Colonic mucosa (tissue), 4 donors: ENCODE measurements at regions not wholly inside any gene's neighbourhood (a gene's known extent, or its start where the extent isn't known, plus 50 kb on each side); places are given as distances from the start of the nearest gene placed in this dataset.
"Not testable (repeated sequence)": the region's sequence is repeated elsewhere in the genome, so short reads cannot be mapped to it uniquely, and the experiment has no call there.

Source experiments
- DNase-seq: peaks from one replicate; pipeline ENCODE4 v3.0.0-alpha.2; 2020
- H3K27ac ChIP-seq: fragments of 200-600 bp; one replicate; pipeline ENCODE4 v1.8.0; 2021
- H3K27me3 ChIP-seq: fragments of 200-600 bp; one replicate; pipeline ENCODE4 v1.8.0; 2021
- H3K36me3 ChIP-seq: fragments of 200-600 bp; one replicate; pipeline ENCODE4 v1.8.0; 2021
- H3K4me1 ChIP-seq: fragments of 200-600 bp; one replicate; pipeline ENCODE4 v1.8.0; 2021; ENCODE audit warnings: mild to moderate bottlenecking
- H3K4me3 ChIP-seq: fragments of 200-600 bp; one replicate; pipeline ENCODE4 v1.8.0; 2021
- H3K9ac ChIP-seq, 2 donors: one replicate each; pipeline ENCODE4 v1.7.0; 2013; ENCODE audit warnings: control low read depth in 2 of 2, low read depth in 2 of 2, low read length in 2 of 2
- H3K9me3 ChIP-seq: fragments of 200-600 bp; one replicate; pipeline ENCODE4 v1.8.0; 2021
- intact Hi-C: fragments of 100-400 bp; cut with DNase I; formaldehyde crosslinking; loops from one replicate; pipeline ENCODE4 v1.14.1; 2022
- TF ChIP-seq, protein P1 (sequence below): fragments of 200-600 bp; IDR thresholded peaks from one replicate; pipeline ENCODE4 v1.8.0; 2022; ENCODE audit warnings: antibody characterized with exemption, mild to moderate bottlenecking
- donor health status: healthy.
- donor health status: DM: no; HTN: no; CAD: no.
- donor health status: DM: no; HTN: no; CAD: no.

DNA sequence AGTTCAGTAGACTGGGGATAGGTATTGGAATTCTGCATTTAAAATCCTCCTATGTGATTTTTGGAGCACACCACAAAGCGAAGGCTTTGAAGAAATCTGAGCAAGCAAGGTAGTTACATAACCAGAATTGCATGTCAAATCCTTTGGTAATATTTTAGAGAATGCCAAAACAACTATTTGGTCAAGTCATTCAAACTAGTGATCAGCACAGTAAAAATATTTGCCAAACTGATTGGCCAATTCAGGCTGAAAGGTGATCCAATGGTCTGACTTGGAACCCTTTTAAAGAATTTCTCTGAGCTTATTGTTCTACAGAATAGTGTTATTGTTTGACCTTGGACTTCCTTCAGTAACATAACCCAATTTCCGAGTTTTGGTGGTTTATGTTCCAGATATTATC is 214.2 kb upstream of the ETAA1 start:
- intact Hi-C loops, result no loop called here
- H3K9me3 ChIP-seq, result no peaks in the 10 kb centered on the region
- H3K27me3 ChIP-seq, result no peaks in the 10 kb centered on the region
- no peaks in the 10 kb centered on the region for H3K36me3 ChIP-seq
- TF ChIP-seq, protein P1, sequence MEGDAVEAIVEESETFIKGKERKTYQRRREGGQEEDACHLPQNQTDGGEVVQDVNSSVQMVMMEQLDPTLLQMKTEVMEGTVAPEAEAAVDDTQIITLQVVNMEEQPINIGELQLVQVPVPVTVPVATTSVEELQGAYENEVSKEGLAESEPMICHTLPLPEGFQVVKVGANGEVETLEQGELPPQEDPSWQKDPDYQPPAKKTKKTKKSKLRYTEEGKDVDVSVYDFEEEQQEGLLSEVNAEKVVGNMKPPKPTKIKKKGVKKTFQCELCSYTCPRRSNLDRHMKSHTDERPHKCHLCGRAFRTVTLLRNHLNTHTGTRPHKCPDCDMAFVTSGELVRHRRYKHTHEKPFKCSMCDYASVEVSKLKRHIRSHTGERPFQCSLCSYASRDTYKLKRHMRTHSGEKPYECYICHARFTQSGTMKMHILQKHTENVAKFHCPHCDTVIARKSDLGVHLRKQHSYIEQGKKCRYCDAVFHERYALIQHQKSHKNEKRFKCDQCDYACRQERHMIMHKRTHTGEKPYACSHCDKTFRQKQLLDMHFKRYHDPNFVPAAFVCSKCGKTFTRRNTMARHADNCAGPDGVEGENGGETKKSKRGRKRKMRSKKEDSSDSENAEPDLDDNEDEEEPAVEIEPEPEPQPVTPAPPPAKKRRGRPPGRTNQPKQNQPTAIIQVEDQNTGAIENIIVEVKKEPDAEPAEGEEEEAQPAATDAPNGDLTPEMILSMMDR, result no peak
- no peak overlapping the region for H3K9ac ChIP-seq
- DNase-seq, result no peak
- H3K4me3 ChIP-seq, result no peak overlapping the region
- no peak overlapping the region for H3K27ac ChIP-seq
- H3K4me1 ChIP-seq, result no peaks in the 10 kb centered on the region

DNA sequence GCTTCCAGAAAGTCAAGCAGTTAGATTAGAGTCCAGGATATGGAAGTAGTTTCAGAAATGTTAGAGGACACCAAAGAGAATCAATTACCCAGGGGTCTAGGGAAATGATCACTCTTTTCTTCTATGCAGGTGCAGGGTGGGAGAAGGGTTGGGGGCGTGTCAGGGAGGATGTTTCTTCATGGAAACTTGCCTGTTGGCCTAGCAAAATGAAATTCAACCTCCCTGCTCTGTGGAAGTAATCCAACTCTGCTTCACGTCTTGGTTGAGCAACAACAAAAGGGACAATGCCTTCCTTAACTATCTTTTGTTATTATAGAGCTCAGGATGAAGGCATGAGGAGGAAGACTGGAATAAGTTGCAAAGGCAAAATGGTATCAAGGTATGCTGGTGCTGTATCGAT is 210.8 kb upstream of the ETAA1 start:
- H3K27me3 ChIP-seq, result no peaks in the 10 kb centered on the region
- H3K36me3 ChIP-seq, result no peaks in the 10 kb centered on the region
- H3K27ac ChIP-seq, result no peak overlapping the region
- intact Hi-C loops, result no loop called here
- no peak overlapping the region for H3K9ac ChIP-seq
- H3K4me3 ChIP-seq, result no peak overlapping the region
- H3K4me1 ChIP-seq, result no peaks in the 10 kb centered on the region
- H3K9me3 ChIP-seq, result no peaks in the 10 kb centered on the region
- TF ChIP-seq, protein P1, result no peak
- DNase-seq, result no peak

DNA sequence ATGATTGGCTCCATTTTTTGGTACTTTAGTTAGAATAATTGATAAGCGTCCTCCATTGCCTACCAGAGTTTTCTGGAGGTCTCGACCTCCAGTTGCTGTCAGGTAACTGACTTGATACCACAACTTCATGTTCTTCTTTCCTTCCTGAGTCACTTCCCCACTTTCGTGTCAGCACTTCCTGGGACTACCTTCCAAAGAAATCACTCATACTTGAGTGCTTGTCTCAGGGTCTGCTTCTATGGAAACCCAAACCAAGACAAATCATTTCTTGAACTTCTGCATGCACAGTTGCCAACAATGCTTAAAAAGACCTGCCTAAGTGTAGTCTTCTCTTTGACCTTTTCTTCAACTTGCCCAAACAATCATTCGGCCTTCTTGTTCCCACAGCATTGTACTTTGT is 210.3 kb upstream of the ETAA1 start:
- H3K27me3 ChIP-seq, result no peaks in the 10 kb centered on the region
- H3K9ac ChIP-seq, result no peak overlapping the region
- no peak overlapping the region for H3K27ac ChIP-seq
- TF ChIP-seq, protein P1, result no peak
- no peak for DNase-seq
- no peak overlapping the region for H3K4me3 ChIP-seq
- no peaks in the 10 kb centered on the region for H3K9me3 ChIP-seq
- H3K36me3 ChIP-seq, result no peaks in the 10 kb centered on the region
- intact Hi-C loops, result no loop called here
- H3K4me1 ChIP-seq, result no peaks in the 10 kb centered on the region

DNA sequence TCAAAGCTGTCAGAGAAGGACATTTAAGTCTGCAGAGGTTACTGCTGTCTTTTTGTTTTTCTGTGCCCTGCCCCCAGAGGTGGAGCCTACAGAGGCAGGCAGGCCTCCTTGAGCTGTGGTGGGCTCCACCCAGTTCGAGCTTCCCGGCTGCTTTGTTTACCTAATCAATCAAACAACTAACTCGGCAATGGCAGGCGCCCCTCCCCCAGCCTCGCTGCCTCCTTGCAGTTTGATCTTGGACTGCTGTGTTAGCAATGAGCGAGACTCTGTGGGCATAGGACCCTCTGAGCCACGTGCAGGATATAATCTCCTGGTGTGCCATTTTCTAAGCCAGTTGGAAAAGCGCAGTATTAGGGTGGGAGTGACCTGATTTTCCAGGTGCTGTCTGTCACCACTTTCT is 201.8 kb upstream of the ETAA1 start:
- H3K9ac ChIP-seq, H3K36me3 ChIP-seq, intact Hi-C loops, H3K4me1 ChIP-seq, H3K27me3 ChIP-seq, DNase-seq, H3K4me3 ChIP-seq, H3K27ac ChIP-seq, H3K9me3 ChIP-seq: not testable (repeated sequence)

DNA sequence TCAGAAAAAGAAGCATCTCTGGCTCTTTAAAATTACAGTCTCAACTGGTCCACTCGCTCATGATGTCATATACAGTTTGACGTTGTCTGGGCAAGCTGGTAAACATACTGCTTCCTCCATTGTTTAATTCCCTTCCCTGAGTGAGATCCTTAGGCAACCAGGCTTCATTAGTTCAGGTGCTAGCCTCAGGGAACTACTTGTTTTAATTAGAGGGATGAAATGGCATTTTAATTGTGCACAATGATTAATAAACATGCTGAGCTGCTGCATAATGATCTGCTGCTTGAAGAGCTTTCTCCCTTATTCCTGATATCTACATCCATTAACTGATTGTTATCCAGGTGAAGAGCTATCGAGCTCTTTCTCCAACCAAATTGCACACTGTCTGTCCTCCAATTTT is 195.6 kb upstream of the ETAA1 start:
- intact Hi-C loops, result no loop called here
- Histone ChIP-seq H3K4me3 (no peak overlapping the region), H3K27me3 (no peaks in the 10 kb centered on the region), H3K9ac (no peak overlapping the region), H3K4me1 (no peaks in the 10 kb centered on the region), H3K9me3 (no peaks in the 10 kb centered on the region), H3K27ac (no peak overlapping the region), H3K36me3 (no peaks in the 10 kb centered on the region)
- TF ChIP-seq, protein P1, result no peak
- no peak for DNase-seq

DNA sequence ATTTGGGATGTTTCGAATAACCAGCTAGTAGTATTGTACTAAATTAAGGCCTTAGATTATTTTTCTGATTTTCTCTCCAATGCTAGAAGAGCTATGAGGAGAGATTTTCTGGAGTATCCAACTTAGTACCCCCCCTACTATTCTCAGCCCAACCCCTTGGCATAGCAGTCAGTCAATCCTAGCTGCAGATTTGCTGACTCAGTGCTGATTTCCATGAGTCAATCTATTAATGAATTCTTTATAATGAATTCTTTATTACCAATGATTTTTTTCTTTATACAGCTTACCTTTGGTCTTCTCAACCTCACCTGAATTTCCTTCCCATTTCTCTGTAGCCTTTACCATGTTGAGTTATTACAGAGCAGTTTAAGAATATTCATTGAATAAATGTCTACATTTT is 192.8 kb upstream of the ETAA1 start:
- no peaks in the 10 kb centered on the region for H3K4me1 ChIP-seq
- no peak overlapping the region for H3K4me3 ChIP-seq
- H3K36me3 ChIP-seq, result no peaks in the 10 kb centered on the region
- H3K9ac ChIP-seq, result no peak overlapping the region
- TF ChIP-seq, protein P1, result no peak
- H3K27ac ChIP-seq, result no peak overlapping the region
- H3K27me3 ChIP-seq, result no peaks in the 10 kb centered on the region
- intact Hi-C loops, result no loop called here
- H3K9me3 ChIP-seq, result no peaks in the 10 kb centered on the region
- DNase-seq, result no peak
